Aorta (tissue), 5 donors: ENCODE measurements at regions not wholly inside any gene's neighbourhood (a gene's known extent, or its start where the extent isn't known, plus 50 kb on each side); places are given as distances from the start of the nearest gene placed in this dataset.

Source experiments
- ATAC-seq: fragments of 200-7000 bp; cut with Tn5 transposase; one replicate; pipeline ENCODE4 v1.9.1; 2022; ENCODE audit warnings: moderate library complexity; ENCODE audit not compliant: low FRiP score
- DNase-seq, 2 donors: peaks; one replicate each; pipeline ENCODE4 v3.0.0-alpha.2; 2020
- H3K27ac ChIP-seq, 2 donors: one replicate each; pipeline ENCODE4 v1.5.1; 2013; ENCODE audit warnings: low read length in 2 of 2, mild to moderate bottlenecking in 2 of 2, moderate library complexity in 2 of 2, control low read depth in 1 of 2, inconsistent platforms in 1 of 2, low read depth in 1 of 2
- H3K27me3 ChIP-seq, 2 donors: one replicate each; pipeline ENCODE4 v1.6.1; 2013; ENCODE audit warnings: control low read depth in 1 of 2, low read length in 1 of 2, mild to moderate bottlenecking in 1 of 2, moderate library complexity in 1 of 2; ENCODE audit not compliant: insufficient read depth in 2 of 2, control insufficient read depth in 1 of 2
- H3K36me3 ChIP-seq, 2 donors: one replicate each; pipeline ENCODE4 v1.6.1; 2013; ENCODE audit warnings: control low read depth in 1 of 2, low read length in 1 of 2, mild to moderate bottlenecking in 1 of 2; ENCODE audit not compliant: insufficient read depth in 2 of 2, control insufficient read depth in 1 of 2
- H3K4me1 ChIP-seq, 2 donors: one replicate each; pipeline ENCODE4 v1.6.1; 2013; ENCODE audit warnings: low read length in 2 of 2, control low read depth in 1 of 2, mild to moderate bottlenecking in 1 of 2, moderate library complexity in 1 of 2; ENCODE audit not compliant: insufficient read depth in 2 of 2, control insufficient read depth in 1 of 2
- H3K4me3 ChIP-seq, 2 donors: one replicate each; pipeline ENCODE4 v1.5.1; 2013; ENCODE audit warnings: low read length in 2 of 2, control low read depth in 1 of 2, mild to moderate bottlenecking in 1 of 2
- H3K9me3 ChIP-seq: one replicate; pipeline ENCODE4 v1.6.1; 2013; ENCODE audit warnings: mild to moderate bottlenecking, low read length; ENCODE audit not compliant: control insufficient read depth
- WGBS, 2 donors: extraction: QIAGEN DNeasy Blood & Tissue Kit; methylation state at CpG; one replicate each; pipeline ENCODE4 v1.1.7; 2013; 5-methylcytosine and 5-hydroxymethylcytosine counted together
- intact Hi-C, 2 donors: fragments of 100-400 bp; cut with DNase I; formaldehyde crosslinking; loops; one replicate each; pipeline versions ENCODE4 v1.14.2 to v1.15.0; 2022
- donor health status: healthy with polysubstance abuse.
- donor health status: Bipolar disorder and iron deficiency.
- donor health status: DM: no; HTN: no; CAD: no.
- donor health status: DM: no; HTN: no; CAD: no.
- donor health status: DM: yes; HTN: yes; CAD: no.

GRCh38 chr12:100721169-100721568 lies 73.4 kb upstream of the ANO4 start:
- H3K27ac ChIP-seq, result no peak overlapping the region
- H3K36me3 ChIP-seq, result no peaks in the 10 kb centered on the region
- DNase-seq, result no peak
- no peaks in the 10 kb centered on the region for H3K27me3 ChIP-seq
- peaks cover 1% of the 10 kb centered on the region for H3K9me3 ChIP-seq
- no peaks in the 10 kb centered on the region for H3K4me1 ChIP-seq
- no peak for ATAC-seq
- intact Hi-C loops, result no loop called here
- no peak overlapping the region for H3K4me3 ChIP-seq
- 59 to 67% methylated on average over 2 of the region's 2 CpGs for WGBS, 2 donors

DNA sequence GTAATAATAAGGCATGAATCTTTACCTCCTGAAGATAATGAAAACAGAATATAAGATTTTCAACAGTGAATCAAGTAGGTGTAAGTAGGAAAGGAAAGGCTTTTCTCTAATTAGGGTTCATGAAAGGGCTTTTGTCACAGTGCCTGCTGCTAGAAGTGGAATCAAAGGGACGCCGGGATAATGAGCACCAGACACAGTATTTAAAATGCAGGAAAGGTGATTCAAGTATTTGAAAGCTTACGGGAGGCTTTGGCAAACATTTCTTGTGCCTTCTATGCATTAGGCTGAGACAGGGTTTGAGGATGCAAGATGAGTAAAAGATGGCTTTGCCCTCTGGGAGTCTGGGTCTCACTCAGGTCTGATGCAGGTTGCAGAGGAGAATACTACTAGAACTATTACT lies 70.5 kb upstream of the ANO4 start:
- Histone ChIP-seq H3K9me3 (peaks cover 1% of the 10 kb centered on the region), H3K27ac (no peak overlapping the region), H3K4me1 (peaks cover 0 to 1% of the 10 kb centered on the region in 2 donors), H3K36me3 (no peaks in the 10 kb centered on the region), H3K27me3 (no peaks in the 10 kb centered on the region), H3K4me3 (no peak overlapping the region)
- no peak for DNase-seq
- intact Hi-C loops, result no loop called here
- 62 to 63% methylated on average over 3 of the region's 3 CpGs for WGBS, 2 donors
- no peak for ATAC-seq

DNA sequence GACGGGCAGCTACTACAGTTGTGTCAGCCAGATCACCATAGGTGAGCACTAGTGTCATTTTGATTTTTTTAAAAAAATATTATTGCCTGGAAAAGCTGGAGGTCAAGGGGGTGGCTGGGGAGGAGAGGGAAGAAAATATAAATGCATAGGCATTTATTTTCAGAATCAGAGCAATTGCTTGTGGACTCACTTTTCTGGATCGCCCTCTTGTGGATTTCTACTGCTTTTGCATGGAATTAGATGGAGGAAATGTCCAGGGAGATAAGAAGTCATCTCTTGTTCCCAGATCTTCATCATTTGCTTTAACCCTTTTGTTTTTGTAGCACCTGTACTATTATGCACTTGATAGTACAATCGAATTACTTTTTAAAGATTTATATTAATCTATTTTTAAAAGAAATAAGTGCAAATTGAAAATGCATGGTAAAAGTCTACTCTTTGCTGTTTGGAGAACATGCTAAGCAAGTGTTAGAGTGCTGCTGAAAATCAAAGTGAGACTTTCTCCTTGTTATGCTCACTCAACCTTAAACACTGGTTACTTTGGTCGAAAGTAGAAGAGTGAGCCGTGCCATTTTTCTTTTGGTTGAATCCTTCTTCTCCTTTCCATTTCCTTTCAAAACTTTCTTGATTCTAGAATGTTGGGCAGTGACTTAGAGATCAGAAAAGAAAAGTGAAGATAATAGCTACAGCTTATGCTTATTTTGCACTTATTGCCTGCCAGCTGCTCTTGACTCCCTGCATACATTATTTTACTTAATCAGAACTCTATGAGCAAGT lies 60.6 kb upstream of the ANO4 start:
- intact Hi-C loops, result loop anchor here (5.0 to 10.0 kb wide), 2 partner anchors 497 to 499 kb away; no protein-coding TSS in a partner anchor
- 38 to 41% methylated on average over 5 of the region's 5 CpGs for WGBS, 2 donors
- DNase-seq, result no peak
- Histone ChIP-seq H3K9me3 (no peaks in the 10 kb centered on the region), H3K4me3 (no peak overlapping the region), H3K27me3 (no peaks in the 10 kb centered on the region), H3K27ac (no peak overlapping the region), H3K36me3 (no peaks in the 10 kb centered on the region), H3K4me1 (no peaks in the 10 kb centered on the region)
- ATAC-seq, result no peak

DNA sequence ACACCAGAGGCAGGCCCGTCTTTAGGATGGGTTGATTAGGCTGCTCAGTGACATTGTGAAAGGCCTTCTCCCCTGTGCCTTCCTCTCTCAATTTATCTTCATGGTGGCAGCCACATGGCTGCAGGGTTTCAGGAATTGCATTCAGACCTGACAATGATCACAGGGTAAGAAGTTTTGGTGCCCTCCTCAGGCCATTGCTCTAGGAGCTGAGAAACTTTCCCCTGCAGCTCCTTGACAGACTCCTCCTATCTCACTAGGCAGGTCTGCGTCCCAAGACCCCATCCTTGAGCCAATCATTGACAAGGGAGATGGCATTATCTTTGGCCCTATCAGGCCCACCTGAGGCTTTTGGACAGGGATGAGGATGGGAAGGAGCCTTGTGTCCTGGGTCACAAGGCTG lies 57.4 kb upstream of the ANO4 start:
- intact Hi-C loops, result loop anchor here in 1 of 2 donors (10.0 kb wide), 1 partner anchor 502 kb away; no protein-coding TSS in a partner anchor
- DNase-seq, result no peak
- Histone ChIP-seq H3K36me3 (no peaks in the 10 kb centered on the region), H3K9me3 (peaks cover 2% of the 10 kb centered on the region), H3K27me3 (no peaks in the 10 kb centered on the region), H3K4me3 (no peak overlapping the region), H3K27ac (no peak overlapping the region), H3K4me1 (no peaks in the 10 kb centered on the region)
- 59 to 64% methylated on average over 2 of the region's 2 CpGs for WGBS, 2 donors
- ATAC-seq, result no peak

- 55 to 69% methylated on average over 2 of the region's 2 CpGs for WGBS, 2 donors
- no peak overlapping the region for H3K4me3 ChIP-seq
- H3K27ac ChIP-seq, result no peak overlapping the region
- no peaks in the 10 kb centered on the region for H3K36me3 ChIP-seq
- DNase-seq (no peak), ATAC-seq (no peak)
- intact Hi-C loops, result loop anchor here in 1 of 2 donors (10.0 kb wide), 1 partner anchor 503 kb away; no protein-coding TSS in a partner anchor
- H3K27me3 ChIP-seq, result no peaks in the 10 kb centered on the region
- no peaks in the 10 kb centered on the region for H3K4me1 ChIP-seq
- H3K9me3 ChIP-seq, result peaks cover 2% of the 10 kb centered on the region
Observed at GRCh38 chr12:100738086-100738485, 56.5 kb upstream of the ANO4 start.

GRCh38 chr12:100741084-100741711 lies 53.4 kb upstream of the ANO4 start:
- no peak for DNase-seq
- Histone ChIP-seq H3K27me3 (no peaks in the 10 kb centered on the region), H3K4me3 (no peak overlapping the region), H3K27ac (no peak overlapping the region), H3K9me3 (peaks cover 3% of the 10 kb centered on the region), H3K36me3 (no peaks in the 10 kb centered on the region), H3K4me1 (no peaks in the 10 kb centered on the region)
- intact Hi-C loops, result no loop called here
- ATAC-seq, result no peak
- 46 to 51% methylated on average over 3 of the region's 3 CpGs for WGBS, 2 donors

DNA sequence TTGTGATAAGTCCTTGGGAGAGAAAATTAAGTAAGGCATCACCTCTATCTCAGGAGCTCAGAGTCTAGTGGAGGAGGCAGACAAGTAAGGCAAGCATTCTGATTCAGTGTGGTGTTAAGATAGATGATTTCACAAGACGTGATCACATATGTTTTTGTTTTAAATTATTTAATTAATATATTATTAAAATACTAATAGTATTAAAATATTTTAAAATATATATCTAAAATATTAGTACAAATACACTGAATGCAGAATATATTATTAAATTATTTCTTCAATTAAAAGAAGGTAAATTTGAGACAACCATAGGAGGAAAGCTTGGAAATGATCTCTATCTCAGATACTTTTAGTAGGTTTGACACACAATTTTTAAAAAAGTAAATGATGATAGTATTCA lies 51.5 kb upstream of the ANO4 start:
- Histone ChIP-seq H3K4me1 (no peaks in the 10 kb centered on the region), H3K27me3 (no peaks in the 10 kb centered on the region), H3K4me3 (no peak overlapping the region), H3K27ac (no peak overlapping the region), H3K36me3 (no peaks in the 10 kb centered on the region), H3K9me3 (peaks cover 3% of the 10 kb centered on the region)
- DNase-seq (no peak), ATAC-seq (no peak)
- WGBS, 2 donors, result 57 to 64% methylated on average over 1 of the region's 1 CpG
- intact Hi-C loops, result no loop called here
